Skeletal muscle tissue (tissue), 3 donors: ENCODE measurements at regions not wholly inside any gene's neighbourhood (a gene's known extent, or its start where the extent isn't known, plus 50 kb on each side); places are given as distances from the start of the nearest gene placed in this dataset.

Experiments used
- H3K27ac ChIP-seq: one replicate; pipeline ENCODE4 v1.7.0; 2013; ENCODE audit warnings: mild to moderate bottlenecking, low read depth, low read length, inconsistent platforms
- H3K27me3 ChIP-seq, 3 donors: one replicate each; pipeline ENCODE4 v1.7.0; 2013; ENCODE audit warnings: low read length in 3 of 3; ENCODE audit not compliant: control insufficient read depth in 3 of 3, insufficient read depth in 3 of 3
- H3K36me3 ChIP-seq, 3 donors: one replicate each; pipeline ENCODE4 v1.7.0; 2013; ENCODE audit warnings: low read length in 3 of 3; ENCODE audit not compliant: control insufficient read depth in 3 of 3, insufficient read depth in 3 of 3
- H3K4me1 ChIP-seq, 3 donors: one replicate each; pipeline ENCODE4 v1.7.0; 2013; ENCODE audit warnings: low read length in 3 of 3, mild to moderate bottlenecking in 3 of 3; ENCODE audit not compliant: control insufficient read depth in 3 of 3, insufficient read depth in 3 of 3
- H3K4me3 ChIP-seq, 3 donors: one replicate each; pipeline ENCODE4 v1.7.0; 2013; ENCODE audit warnings: low read length in 3 of 3
- H3K9ac ChIP-seq, 3 donors: one replicate each; pipeline ENCODE4 v1.7.0; 2013; ENCODE audit warnings: low read length in 3 of 3, mild to moderate bottlenecking in 3 of 3, moderate library complexity in 2 of 3, low read depth in 1 of 3
- H3K9me3 ChIP-seq, 3 donors: one replicate each; pipeline ENCODE4 v1.7.0; 2013; ENCODE audit warnings: low read length in 3 of 3; ENCODE audit not compliant: control insufficient read depth in 3 of 3
- donor health status: Osteomylitis.

DNA sequence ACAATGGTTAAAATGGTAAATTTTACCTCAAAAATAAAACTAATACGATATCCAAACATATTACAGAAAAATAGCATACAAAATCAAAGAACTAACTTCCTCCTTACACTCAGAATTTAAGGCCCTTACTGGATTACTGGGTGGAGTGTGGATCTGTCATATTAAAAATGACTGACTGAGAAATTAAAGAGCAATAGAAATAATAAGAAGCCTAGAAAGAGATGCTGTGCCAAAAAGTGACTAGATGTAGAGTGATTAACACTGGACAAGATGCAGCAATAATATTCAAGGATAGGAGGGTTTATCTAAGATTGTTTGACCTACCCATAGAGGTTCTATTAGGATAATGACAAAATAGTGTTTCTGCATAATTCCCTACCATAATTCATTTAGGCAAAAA, 424.3 kb downstream of the SETD4 start:
- H3K27me3 ChIP-seq = no peaks in the 10 kb centered on the region
- H3K9me3 ChIP-seq = no peaks in the 10 kb centered on the region
- H3K36me3 ChIP-seq = no peaks in the 10 kb centered on the region
- H3K4me3 ChIP-seq = no peak overlapping the region
- no peaks in the 10 kb centered on the region for H3K4me1 ChIP-seq
- no peak overlapping the region for H3K9ac ChIP-seq
- no peak overlapping the region for H3K27ac ChIP-seq

- H3K4me3 ChIP-seq = no peak overlapping the region
- H3K9me3 ChIP-seq = no peaks in the 10 kb centered on the region
- H3K27ac ChIP-seq = no peak overlapping the region
- no peaks in the 10 kb centered on the region for H3K4me1 ChIP-seq
- H3K36me3 ChIP-seq = no peaks in the 10 kb centered on the region
- no peaks in the 10 kb centered on the region for H3K27me3 ChIP-seq
- H3K9ac ChIP-seq = no peak overlapping the region
These were observed 425.1 kb downstream of the SETD4 start for GRCh38 chr21:35635261-35635660.

GRCh38 chr21:35633501-35633900, 426.8 kb downstream of the SETD4 start:
- no peaks in the 10 kb centered on the region for H3K4me1 ChIP-seq

GRCh38 chr21:35632711-35633110, 427.6 kb downstream of the SETD4 start:
- Histone ChIP-seq H3K9ac (no peak overlapping the region), H3K27me3 (no peaks in the 10 kb centered on the region), H3K4me1 (no peaks in the 10 kb centered on the region), H3K4me3 (no peak overlapping the region), H3K36me3 (no peaks in the 10 kb centered on the region), H3K27ac (no peak overlapping the region), H3K9me3 (no peaks in the 10 kb centered on the region)

More at GRCh38 chr21:35633501-35633900, 426.8 kb downstream of the SETD4 start:
- Histone ChIP-seq H3K4me3 (no peak overlapping the region), H3K9ac (no peak overlapping the region), H3K9me3 (no peaks in the 10 kb centered on the region), H3K27ac (no peak overlapping the region), H3K27me3 (no peaks in the 10 kb centered on the region), H3K36me3 (no peaks in the 10 kb centered on the region)

DNA sequence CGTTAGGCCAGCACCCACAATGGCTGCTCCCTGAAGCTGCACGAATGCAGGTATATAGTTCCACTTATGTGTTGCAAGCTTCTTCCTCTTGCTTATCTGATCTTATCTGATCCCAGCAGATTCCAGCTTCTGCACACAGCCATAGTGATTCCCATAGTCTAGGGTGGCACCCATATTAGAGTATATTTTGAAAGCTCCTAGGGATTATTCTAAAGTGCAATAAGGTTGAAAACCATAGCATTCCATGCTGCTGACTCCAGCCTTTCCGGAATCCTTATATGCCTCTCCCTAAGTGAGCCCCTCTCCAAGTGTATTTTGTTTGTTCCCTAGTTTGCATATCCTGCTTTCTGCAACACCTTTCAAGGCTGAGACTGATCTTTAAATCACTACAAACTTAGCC, 432.0 kb downstream of the SETD4 start:
- Histone ChIP-seq H3K36me3 (no peaks in the 10 kb centered on the region), H3K9me3 (no peaks in the 10 kb centered on the region), H3K9ac (no peak overlapping the region), H3K27ac (no peak overlapping the region), H3K27me3 (no peaks in the 10 kb centered on the region), H3K4me1 (no peaks in the 10 kb centered on the region), H3K4me3 (no peak overlapping the region)

DNA sequence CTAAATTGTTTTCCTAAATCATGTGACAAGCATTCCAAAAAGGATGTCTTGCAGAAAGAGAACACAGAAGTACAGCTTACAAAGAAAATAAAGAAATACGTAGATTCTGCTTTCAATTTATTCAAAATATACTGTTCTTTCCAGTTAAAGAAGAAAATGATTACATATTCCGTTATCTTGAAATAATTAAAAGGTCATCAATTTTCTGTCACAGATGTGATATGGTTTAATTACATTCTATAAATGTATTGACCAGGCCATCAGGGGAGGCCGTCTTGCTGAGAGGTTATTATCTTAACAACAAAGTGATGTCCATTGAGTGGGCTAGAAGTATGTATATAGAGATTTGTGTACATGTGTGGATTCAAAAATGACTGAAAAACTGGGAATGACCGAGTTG, 432.9 kb downstream of the SETD4 start:
- Histone ChIP-seq H3K4me1 (no peaks in the 10 kb centered on the region), H3K4me3 (no peak overlapping the region), H3K36me3 (no peaks in the 10 kb centered on the region), H3K9me3 (no peaks in the 10 kb centered on the region), H3K27me3 (no peaks in the 10 kb centered on the region), H3K9ac (no peak overlapping the region), H3K27ac (no peak overlapping the region)

GRCh38 chr21:35625576-35625975, 434.8 kb downstream of the SETD4 start:
- Histone ChIP-seq H3K9me3 (no peaks in the 10 kb centered on the region), H3K27ac (no peak overlapping the region), H3K36me3 (no peaks in the 10 kb centered on the region), H3K27me3 (no peaks in the 10 kb centered on the region), H3K4me3 (no peak overlapping the region), H3K4me1 (no peaks in the 10 kb centered on the region), H3K9ac (no peak overlapping the region)

DNA sequence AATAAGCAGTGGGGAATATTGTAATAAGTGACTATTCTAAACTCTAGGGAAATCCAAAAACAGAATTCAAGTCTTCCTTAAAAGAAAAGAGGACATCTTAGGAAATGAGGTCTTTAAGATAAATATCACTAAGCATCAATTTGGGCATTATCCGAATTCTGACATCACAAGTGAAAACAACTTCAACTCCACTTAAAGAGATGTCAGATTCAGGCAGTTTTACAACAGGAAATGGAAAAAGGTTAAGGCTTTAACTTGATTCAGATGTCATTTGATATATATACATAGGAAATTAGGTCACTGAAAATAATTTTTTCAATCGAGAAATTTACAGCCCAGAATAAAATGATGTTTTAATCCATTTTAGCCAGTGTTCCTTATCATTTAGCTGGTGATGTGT, 435.4 kb downstream of the SETD4 start:
- Histone ChIP-seq H3K27ac (no peak overlapping the region), H3K4me1 (no peaks in the 10 kb centered on the region), H3K4me3 (no peak overlapping the region), H3K27me3 (no peaks in the 10 kb centered on the region), H3K36me3 (no peaks in the 10 kb centered on the region), H3K9me3 (no peaks in the 10 kb centered on the region), H3K9ac (no peak overlapping the region)

DNA sequence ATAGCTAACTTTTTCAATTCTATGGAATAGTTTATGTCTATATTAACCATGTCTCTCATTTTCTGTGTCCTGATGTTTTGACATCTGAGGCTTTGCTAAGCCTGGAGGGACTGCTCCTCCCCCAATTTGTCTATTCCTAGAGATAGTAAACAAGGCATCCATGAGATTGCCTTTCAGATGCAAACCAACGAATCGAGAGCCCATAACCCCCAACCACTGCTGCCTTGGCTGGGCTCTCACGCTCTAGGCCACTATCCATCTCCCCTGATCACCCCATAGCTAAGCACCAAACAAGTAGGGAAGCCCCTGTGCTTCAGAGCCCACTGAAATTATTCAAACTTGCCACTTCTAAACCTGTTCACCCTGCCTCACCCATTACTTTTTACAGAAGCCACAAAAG, 437.7 kb downstream of the SETD4 start:
- Histone ChIP-seq H3K9ac (no peak overlapping the region), H3K4me1 (no peaks in the 10 kb centered on the region)

DNA sequence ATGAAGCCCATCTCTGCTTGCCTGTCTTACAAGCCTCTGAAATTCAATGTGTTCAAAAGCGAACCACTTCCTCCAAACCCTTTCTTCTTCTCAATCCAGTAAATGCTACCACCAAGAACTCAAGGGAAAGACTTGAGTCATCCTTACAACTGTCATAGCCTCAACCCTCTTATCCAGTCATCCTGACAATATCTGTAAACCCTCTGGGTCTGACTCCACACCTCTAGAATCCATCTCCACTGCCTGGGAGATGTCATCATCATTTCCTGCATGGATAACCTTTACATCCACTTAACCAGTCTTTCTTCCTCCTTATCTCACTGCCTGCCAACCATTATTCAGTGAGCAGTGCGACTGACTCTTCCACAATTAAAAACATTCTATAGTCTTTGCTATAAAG, 441.1 kb downstream of the SETD4 start:
- Histone ChIP-seq H3K9ac (no peak overlapping the region), H3K27ac (no peak overlapping the region), H3K27me3 (no peaks in the 10 kb centered on the region), H3K4me1 (no peaks in the 10 kb centered on the region), H3K36me3 (no peaks in the 10 kb centered on the region), H3K4me3 (no peak overlapping the region), H3K9me3 (no peaks in the 10 kb centered on the region)

More for the DNA sequence above, 437.7 kb downstream of the SETD4 start:
- Histone ChIP-seq H3K4me3 (no peak overlapping the region), H3K27me3 (no peaks in the 10 kb centered on the region), H3K9me3 (no peaks in the 10 kb centered on the region), H3K36me3 (no peaks in the 10 kb centered on the region), H3K27ac (no peak overlapping the region)

GRCh38 chr21:35617491-35617890, 442.8 kb downstream of the SETD4 start:
- Histone ChIP-seq H3K27me3 (no peaks in the 10 kb centered on the region), H3K4me3 (no peak overlapping the region)

More at GRCh38 chr21:35617491-35617890, 442.8 kb downstream of the SETD4 start:
- no peak overlapping the region for H3K27ac ChIP-seq
- no peaks in the 10 kb centered on the region for H3K9me3 ChIP-seq
- H3K4me1 ChIP-seq = no peaks in the 10 kb centered on the region
- H3K9ac ChIP-seq = no peak overlapping the region
- no peaks in the 10 kb centered on the region for H3K36me3 ChIP-seq
